NB4 (cell line): ENCODE measurements at regions not wholly inside any gene's neighbourhood (a gene's known extent, or its start where the extent isn't known, plus 50 kb on each side); places are given as distances from the start of the nearest gene placed in this dataset.
"Not testable (repeated sequence)": the region's sequence is repeated elsewhere in the genome, so short reads cannot be mapped to it uniquely, and the experiment has no call there.

Experiments used
- TF ChIP-seq, protein P1 (sequence below): IDR thresholded peaks from one replicate; pipeline ENCODE4 v1.5.1; 2012; ENCODE audit warnings: low read depth, low read length
- TF ChIP-seq, protein P2 (sequence below): IDR thresholded peaks from 2 replicates; pipeline ENCODE4 v1.6.1; 2011; ENCODE audit warnings: low read depth, low read length

DNA sequence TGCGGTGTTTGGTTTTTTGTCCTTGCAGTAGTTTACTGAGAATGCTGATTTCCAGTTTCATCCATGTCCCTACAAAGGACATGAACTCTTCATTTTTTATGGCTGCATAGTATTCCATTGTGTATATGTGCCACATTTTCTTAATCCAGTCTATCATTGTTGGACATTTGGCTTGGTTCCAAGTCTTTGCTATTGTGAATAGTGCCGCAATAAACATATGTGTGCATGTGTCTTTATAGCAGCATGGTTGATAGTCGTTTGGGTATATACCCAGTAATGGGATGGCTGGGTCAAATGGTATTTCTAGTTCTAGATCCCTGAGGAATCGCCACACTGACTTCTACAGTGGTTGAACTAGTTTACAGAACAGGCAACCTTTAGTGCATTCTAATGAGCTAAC lies 178.5 kb upstream of the GRIN3A start:
- TF ChIP-seq, protein P1, sequence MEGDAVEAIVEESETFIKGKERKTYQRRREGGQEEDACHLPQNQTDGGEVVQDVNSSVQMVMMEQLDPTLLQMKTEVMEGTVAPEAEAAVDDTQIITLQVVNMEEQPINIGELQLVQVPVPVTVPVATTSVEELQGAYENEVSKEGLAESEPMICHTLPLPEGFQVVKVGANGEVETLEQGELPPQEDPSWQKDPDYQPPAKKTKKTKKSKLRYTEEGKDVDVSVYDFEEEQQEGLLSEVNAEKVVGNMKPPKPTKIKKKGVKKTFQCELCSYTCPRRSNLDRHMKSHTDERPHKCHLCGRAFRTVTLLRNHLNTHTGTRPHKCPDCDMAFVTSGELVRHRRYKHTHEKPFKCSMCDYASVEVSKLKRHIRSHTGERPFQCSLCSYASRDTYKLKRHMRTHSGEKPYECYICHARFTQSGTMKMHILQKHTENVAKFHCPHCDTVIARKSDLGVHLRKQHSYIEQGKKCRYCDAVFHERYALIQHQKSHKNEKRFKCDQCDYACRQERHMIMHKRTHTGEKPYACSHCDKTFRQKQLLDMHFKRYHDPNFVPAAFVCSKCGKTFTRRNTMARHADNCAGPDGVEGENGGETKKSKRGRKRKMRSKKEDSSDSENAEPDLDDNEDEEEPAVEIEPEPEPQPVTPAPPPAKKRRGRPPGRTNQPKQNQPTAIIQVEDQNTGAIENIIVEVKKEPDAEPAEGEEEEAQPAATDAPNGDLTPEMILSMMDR: not testable (repeated sequence)
- TF ChIP-seq, protein P2, sequence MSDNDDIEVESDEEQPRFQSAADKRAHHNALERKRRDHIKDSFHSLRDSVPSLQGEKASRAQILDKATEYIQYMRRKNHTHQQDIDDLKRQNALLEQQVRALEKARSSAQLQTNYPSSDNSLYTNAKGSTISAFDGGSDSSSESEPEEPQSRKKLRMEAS: not testable (repeated sequence)
